ENCODE measurements at regions not wholly inside any gene's neighbourhood (a gene's known extent, or its start where the extent isn't known, plus 50 kb on each side); places are given as distances from the start of the nearest gene placed in this dataset.

GRCh38 chr4:14111730-14112181, 484.2 kb upstream of the BOD1L1 start:
- TF ChIP-seq CTCF (IDR thresholded peaks at IDR 0.05), result no peak
- no peak for TF ChIP-seq POLR2AphosphoS5 (IDR thresholded peaks at IDR 0.05)
- TF ChIP-seq POLR2A (IDR thresholded peaks at IDR 0.05), result no peak
